ENCODE measurements at regions not wholly inside any gene's neighbourhood (a gene's known extent, or its start where the extent isn't known, plus 50 kb on each side); places are given as distances from the start of the nearest gene placed in this dataset.
"Not testable (repeated sequence)": the region's sequence is repeated elsewhere in the genome, so short reads cannot be mapped to it uniquely, and the experiment has no call there.

- ATAC-seq = not testable (repeated sequence)
Observed at GRCh38 chr7:6953138-6953797, 127.2 kb upstream of the CCZ1B start.

- ATAC-seq = not testable (repeated sequence)
Observed at GRCh38 chr7:6953798-6954181, 127.7 kb upstream of the CCZ1B start.

GRCh38 chr7:6955385-6955784 is 129.3 kb upstream of the CCZ1B start:
- not testable (repeated sequence) for ATAC-seq

GRCh38 chr7:6955990-6956566 is 130.0 kb upstream of the CCZ1B start:
- not testable (repeated sequence) for ATAC-seq

- ATAC-seq = not testable (repeated sequence)
Observed at GRCh38 chr7:6958371-6958770, 132.3 kb upstream of the CCZ1B start.

GRCh38 chr7:6959942-6960341 is 133.9 kb upstream of the CCZ1B start:
- not testable (repeated sequence) for ATAC-seq

- not testable (repeated sequence) for ATAC-seq
Observed at GRCh38 chr7:6962871-6963270, 136.8 kb upstream of the CCZ1B start.

GRCh38 chr7:6965051-6965450 is 139.0 kb upstream of the CCZ1B start:
- ATAC-seq = not testable (repeated sequence)

- TF ChIP-seq ZNF8 (CRISPR knock-in tag; IDR thresholded peaks at IDR 0.05) = 0 out of 2 replicates have a peak, but pooled peaks have one; percentile 14
- not testable (repeated sequence) for ATAC-seq
Observed at GRCh38 chr7:6970180-6970579, 144.1 kb upstream of the CCZ1B start.

GRCh38 chr7:6974876-6975275 is 148.8 kb upstream of the CCZ1B start:
- ATAC-seq = not testable (repeated sequence)

- not testable (repeated sequence) for ATAC-seq
Observed at GRCh38 chr7:6975346-6975745, 149.3 kb upstream of the CCZ1B start.

GRCh38 chr7:6977368-6977767 is 151.3 kb upstream of the CCZ1B start:
- not testable (repeated sequence) for ATAC-seq

- ATAC-seq = not testable (repeated sequence)
Observed at GRCh38 chr7:6978326-6978725, 152.3 kb upstream of the CCZ1B start.

- not testable (repeated sequence) for ATAC-seq
Observed at GRCh38 chr7:6979456-6979855, 153.4 kb upstream of the CCZ1B start.

GRCh38 chr7:6982375-6982774 is 156.3 kb upstream of the CCZ1B start:
- ATAC-seq = not testable (repeated sequence)

GRCh38 chr7:6986892-6987291 is 160.8 kb upstream of the CCZ1B start:
- ATAC-seq = not testable (repeated sequence)

- not testable (repeated sequence) for ATAC-seq
Observed at GRCh38 chr7:6988608-6989007, 162.5 kb upstream of the CCZ1B start.

GRCh38 chr7:6989968-6990367 is 163.9 kb upstream of the CCZ1B start:
- ATAC-seq = not testable (repeated sequence)

- not testable (repeated sequence) for ATAC-seq
Observed at GRCh38 chr7:6990426-6991152, 164.5 kb upstream of the CCZ1B start.

- not testable (repeated sequence) for ATAC-seq
Observed at GRCh38 chr7:6991169-6991611, 165.1 kb upstream of the CCZ1B start.

- not testable (repeated sequence) for ATAC-seq
Observed at GRCh38 chr7:6991686-6992085, 165.6 kb upstream of the CCZ1B start.

- ATAC-seq = not testable (repeated sequence)
Observed at GRCh38 chr7:6992133-6992532, 166.1 kb upstream of the CCZ1B start.

GRCh38 chr7:6995026-6995425 is 169.0 kb upstream of the CCZ1B start:
- ATAC-seq = not testable (repeated sequence)
